Activated CD8-positive, alpha-beta memory T cell treated with anti-CD3 and anti-CD28 coated beads, Interleukin-2, amount 10 ng/mL, durations not matched to agents 7 days and 5 days (primary cell): ENCODE measurements at regions not wholly inside any gene's neighbourhood (a gene's known extent, or its start where the extent isn't known, plus 50 kb on each side); places are given as distances from the start of the nearest gene placed in this dataset.
"Not testable (repeated sequence)": the region's sequence is repeated elsewhere in the genome, so short reads cannot be mapped to it uniquely, and the experiment has no call there.

Source experiments
- ATAC-seq: fragments of 150-1000 bp; cut with Tn5 transposase; one replicate; pipeline ENCODE4 v1.10.0; 2021; ENCODE audit warnings: moderate library complexity
- CTCF ChIA-PET: fragments of 350-600 bp; sonication (Branson Sonifier 250); formaldehyde crosslinking; loops from one replicate; lab custom pipeline; 2021; ENCODE audit warnings: antibody characterized with exemption; lab: Charles Lee
- DNase-seq: peaks from one replicate; pipeline ENCODE4 v3.0.0-alpha.2; 2020
- H3K27ac Mint-ChIP-seq: one replicate; pipeline ENCODE4 v1.8.0; 2021; ENCODE audit warnings: mild to moderate bottlenecking, mixed read lengths
- H3K27me3 Mint-ChIP-seq: one replicate; pipeline ENCODE4 v1.8.0; 2021; ENCODE audit warnings: mixed read lengths
- H3K36me3 Mint-ChIP-seq: one replicate; pipeline ENCODE4 v1.8.0; 2021; ENCODE audit warnings: mild to moderate bottlenecking, mixed read lengths
- H3K4me1 Mint-ChIP-seq: one replicate; pipeline ENCODE4 v1.8.0; 2021; ENCODE audit warnings: mixed read lengths
- H3K4me3 Mint-ChIP-seq: one replicate; pipeline ENCODE4 v1.8.0; 2021; ENCODE audit warnings: mild to moderate bottlenecking, moderate library complexity, mixed read lengths
- H3K9me3 Mint-ChIP-seq: one replicate; pipeline ENCODE4 v1.8.0; 2022; ENCODE audit warnings: low read depth, mixed read lengths

DNA sequence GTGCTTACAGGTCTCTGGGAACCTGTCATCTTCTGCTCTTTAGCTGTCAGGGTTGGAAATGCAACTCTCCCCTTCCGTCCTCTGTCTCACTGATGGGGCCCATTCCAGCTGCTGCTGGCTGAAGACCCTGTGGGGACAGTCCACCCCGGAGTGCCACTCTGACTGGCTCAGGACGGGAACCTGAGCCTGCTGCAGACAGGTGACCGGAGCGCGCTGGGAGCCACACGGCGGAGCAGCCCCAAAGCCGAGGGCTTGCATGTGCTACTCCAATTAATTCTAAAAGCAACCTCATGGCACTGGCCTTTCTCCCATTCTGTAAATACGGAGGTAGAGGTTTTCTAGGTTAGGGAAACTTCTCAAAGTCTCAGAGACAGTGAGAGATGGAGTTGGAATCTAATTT lies 223.5 kb upstream of the PITRM1 start:
- CTCF ChIA-PET, result interaction anchor here (0.7 kb wide), 1 partner anchor 1357 kb away, joined by 3 read pairs; no protein-coding TSS in a partner anchor

DNA sequence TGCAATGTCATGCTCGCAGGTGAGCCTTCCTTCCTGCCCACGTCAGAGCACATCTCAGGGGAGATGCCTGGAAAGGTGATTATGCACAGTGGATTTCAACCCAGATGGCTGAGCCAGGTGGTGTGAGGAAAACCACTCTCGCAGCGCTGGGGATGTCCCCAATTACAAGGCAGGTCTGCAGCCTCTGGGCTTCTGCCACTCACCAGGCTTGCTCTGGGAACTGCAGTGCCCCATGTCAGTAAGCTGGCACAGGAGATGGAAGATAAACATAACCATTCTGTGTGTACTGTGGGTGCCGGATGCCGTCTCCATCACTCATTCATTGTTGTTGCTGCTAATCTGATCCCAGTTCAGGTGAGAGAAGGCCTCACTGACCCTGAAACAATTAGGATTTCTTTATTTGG lies 222.9 kb upstream of the PITRM1 start:
- peaks cover 4% of the 10 kb centered on the region for H3K4me1 Mint-ChIP-seq
- CTCF ChIA-PET, result no interaction called here
- DNase-seq (no peak), ATAC-seq (no peak)
- H3K36me3 Mint-ChIP-seq, result no peaks in the 10 kb centered on the region
- peaks cover 14% of the 10 kb centered on the region for H3K27me3 Mint-ChIP-seq
- peaks cover 2% of the 10 kb centered on the region for H3K9me3 Mint-ChIP-seq
- H3K4me3 Mint-ChIP-seq, result no peak overlapping the region
- no peak overlapping the region for H3K27ac Mint-ChIP-seq

More for the DNA sequence above, 223.5 kb upstream of the PITRM1 start:
- H3K9me3 Mint-ChIP-seq, result peaks cover 2% of the 10 kb centered on the region
- no peak overlapping the region for H3K27ac Mint-ChIP-seq
- H3K4me1 Mint-ChIP-seq, result peaks cover 4% of the 10 kb centered on the region
- no peaks in the 10 kb centered on the region for H3K36me3 Mint-ChIP-seq
- DNase-seq (no peak), ATAC-seq (no peak)
- no peak overlapping the region for H3K4me3 Mint-ChIP-seq
- peaks cover 14% of the 10 kb centered on the region for H3K27me3 Mint-ChIP-seq

- Mint-ChIP-seq H3K27ac (no peak overlapping the region), H3K9me3 (peaks cover 2% of the 10 kb centered on the region), H3K4me1 (peaks cover 4% of the 10 kb centered on the region), H3K27me3 (peaks cover 14% of the 10 kb centered on the region), H3K4me3 (no peak overlapping the region), H3K36me3 (no peaks in the 10 kb centered on the region)
- ATAC-seq (no peak), DNase-seq (no peak)
- CTCF ChIA-PET, result no interaction called here
These were observed 222.5 kb upstream of the PITRM1 start for GRCh38 chr10:3395041-3395440.

- peaks cover 2% of the 10 kb centered on the region for H3K9me3 Mint-ChIP-seq
- no peaks in the 10 kb centered on the region for H3K36me3 Mint-ChIP-seq
- no peak overlapping the region for H3K27ac Mint-ChIP-seq
- DNase-seq, result no peak
- ATAC-seq, result no peak
- H3K4me3 Mint-ChIP-seq, result no peak overlapping the region
- H3K27me3 Mint-ChIP-seq, result peaks cover 18% of the 10 kb centered on the region
- no peaks in the 10 kb centered on the region for H3K4me1 Mint-ChIP-seq
- CTCF ChIA-PET, result no interaction called here
These were observed 221.4 kb upstream of the PITRM1 start for GRCh38 chr10:3393958-3394357.

DNA sequence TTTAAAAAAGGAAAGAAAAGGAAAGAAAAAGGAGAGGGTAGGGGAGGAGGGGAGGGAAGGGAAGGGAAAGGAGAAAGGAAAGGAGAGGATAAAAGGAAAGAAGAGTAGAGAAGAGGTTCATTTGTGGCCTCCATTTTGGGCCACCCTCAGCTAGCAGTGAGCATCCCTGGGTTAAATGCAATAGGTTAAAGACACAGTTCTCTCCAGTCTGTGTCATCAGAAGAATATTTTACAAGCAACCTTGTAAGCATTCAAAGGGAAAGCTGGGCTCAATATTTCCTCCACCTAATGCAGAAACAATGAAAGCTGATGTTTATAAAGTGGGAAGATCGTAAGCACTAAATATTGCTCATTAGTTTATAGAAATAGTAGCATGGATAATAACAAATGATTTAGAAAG lies 219.1 kb upstream of the PITRM1 start:
- Mint-ChIP-seq H3K27ac (no peak overlapping the region), H3K27me3 (peaks cover 22% of the 10 kb centered on the region), H3K4me1 (no peaks in the 10 kb centered on the region), H3K4me3 (no peak overlapping the region), H3K9me3 (peaks cover 2% of the 10 kb centered on the region), H3K36me3 (no peaks in the 10 kb centered on the region)
- no peak for ATAC-seq
- DNase-seq, result no peak
- CTCF ChIA-PET, result no interaction called here

DNA sequence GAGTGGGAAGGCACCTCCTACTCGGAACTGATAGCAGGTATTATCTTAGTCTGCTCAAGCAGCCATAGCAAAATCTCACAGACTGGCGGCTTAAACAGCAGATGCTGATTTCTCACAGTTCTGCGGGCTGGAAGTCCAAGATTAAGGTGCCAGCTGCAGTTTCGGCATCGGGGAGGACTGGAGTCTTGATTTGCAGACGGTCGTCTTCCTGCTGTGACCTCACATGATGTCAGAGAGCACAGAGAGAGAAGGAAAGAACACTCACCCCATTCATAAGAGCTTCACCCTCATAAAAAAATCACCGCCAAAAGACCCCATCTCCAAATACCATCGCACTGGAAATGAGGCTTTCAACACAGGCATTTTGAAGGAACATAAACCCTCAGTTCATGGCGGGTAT lies 216.5 kb upstream of the PITRM1 start:
- CTCF ChIA-PET, result no interaction called here
- Mint-ChIP-seq H3K36me3 (peaks cover 2% of the 10 kb centered on the region), H3K27me3 (peaks cover 12% of the 10 kb centered on the region), H3K9me3 (peaks cover 6% of the 10 kb centered on the region), H3K4me1 (no peaks in the 10 kb centered on the region), H3K4me3 (no peak overlapping the region), H3K27ac (no peak overlapping the region)
- ATAC-seq (no peak), DNase-seq (no peak)

DNA sequence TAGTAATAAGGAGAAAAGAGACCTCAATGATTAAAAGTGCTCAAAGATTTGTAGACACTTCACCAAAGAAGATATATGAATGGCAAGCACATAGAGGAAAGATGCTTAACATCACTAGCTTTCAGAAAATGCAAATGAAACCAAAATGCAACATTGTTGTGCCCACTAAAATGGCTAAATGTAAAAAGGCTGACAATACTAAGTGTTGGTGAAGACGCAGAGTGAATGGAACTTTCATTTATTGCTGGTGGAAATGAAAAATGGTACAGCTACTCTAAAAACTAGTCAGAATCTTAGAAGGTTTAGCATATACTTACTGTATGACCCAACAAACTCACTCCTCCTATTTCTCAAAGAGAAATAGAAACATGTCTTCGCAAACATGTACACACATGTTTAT lies 212.9 kb upstream of the PITRM1 start:
- H3K27me3 Mint-ChIP-seq, result peaks cover 16% of the 10 kb centered on the region
- H3K4me3 Mint-ChIP-seq, result no peak overlapping the region
- ATAC-seq, result no peak
- H3K9me3 Mint-ChIP-seq, result peaks cover 6% of the 10 kb centered on the region
- CTCF ChIA-PET, result no interaction called here
- no peaks in the 10 kb centered on the region for H3K4me1 Mint-ChIP-seq
- DNase-seq, result no peak
- H3K27ac Mint-ChIP-seq, result no peak overlapping the region
- peaks cover 4% of the 10 kb centered on the region for H3K36me3 Mint-ChIP-seq

- no peak for DNase-seq
These were observed 209.5 kb upstream of the PITRM1 start for GRCh38 chr10:3382092-3382491.

DNA sequence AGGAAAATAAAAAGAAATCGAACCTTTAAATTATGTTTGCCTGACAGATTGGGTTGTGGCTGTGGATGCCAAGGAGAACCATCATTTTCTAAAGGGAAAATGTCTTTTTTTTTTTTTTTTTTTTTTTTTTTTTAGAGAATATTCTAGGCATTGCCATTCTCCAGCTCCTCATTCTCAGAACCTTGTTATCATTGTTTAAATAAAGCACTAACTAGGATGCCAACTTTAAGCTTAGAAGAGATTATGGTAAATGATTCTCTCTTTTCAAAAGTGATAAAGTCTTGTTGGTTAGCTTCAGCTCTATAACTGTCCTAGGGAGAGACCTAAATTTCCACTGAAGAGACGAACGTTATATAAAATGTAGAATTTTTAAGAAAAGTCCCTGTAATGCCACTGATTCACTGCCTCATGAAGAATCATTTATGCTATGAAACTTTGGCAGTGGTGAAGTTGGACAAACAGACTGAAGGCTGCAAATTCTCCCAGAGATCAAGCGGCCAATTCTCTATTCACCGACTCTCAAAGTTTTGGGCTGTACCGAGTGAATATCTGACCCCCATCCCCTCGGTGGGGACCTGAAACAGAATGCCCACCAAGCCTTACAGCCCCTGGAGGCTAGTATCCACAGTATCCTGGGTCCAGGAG lies 207.9 kb upstream of the PITRM1 start:
- Mint-ChIP-seq H3K27me3 (peaks cover 13% of the 10 kb centered on the region), H3K36me3 (peaks cover 4% of the 10 kb centered on the region), H3K4me3 (no peak overlapping the region), H3K4me1 (no peaks in the 10 kb centered on the region), H3K9me3 (peaks cover 4% of the 10 kb centered on the region), H3K27ac (no peak overlapping the region)
- ATAC-seq (no peak), DNase-seq (no peak)
- CTCF ChIA-PET, result interaction anchor here (1.6 kb wide), 1 partner anchor 38 kb away, joined by 3 read pairs; no protein-coding TSS in a partner anchor

More at GRCh38 chr10:3382092-3382491, 209.5 kb upstream of the PITRM1 start:
- no peak overlapping the region for H3K27ac Mint-ChIP-seq
- no peak overlapping the region for H3K4me3 Mint-ChIP-seq
- ATAC-seq, result no peak
- CTCF ChIA-PET, result no interaction called here
- peaks cover 4% of the 10 kb centered on the region for H3K36me3 Mint-ChIP-seq
- peaks cover 6% of the 10 kb centered on the region for H3K9me3 Mint-ChIP-seq
- H3K4me1 Mint-ChIP-seq, result no peaks in the 10 kb centered on the region
- H3K27me3 Mint-ChIP-seq, result peaks cover 7% of the 10 kb centered on the region

DNA sequence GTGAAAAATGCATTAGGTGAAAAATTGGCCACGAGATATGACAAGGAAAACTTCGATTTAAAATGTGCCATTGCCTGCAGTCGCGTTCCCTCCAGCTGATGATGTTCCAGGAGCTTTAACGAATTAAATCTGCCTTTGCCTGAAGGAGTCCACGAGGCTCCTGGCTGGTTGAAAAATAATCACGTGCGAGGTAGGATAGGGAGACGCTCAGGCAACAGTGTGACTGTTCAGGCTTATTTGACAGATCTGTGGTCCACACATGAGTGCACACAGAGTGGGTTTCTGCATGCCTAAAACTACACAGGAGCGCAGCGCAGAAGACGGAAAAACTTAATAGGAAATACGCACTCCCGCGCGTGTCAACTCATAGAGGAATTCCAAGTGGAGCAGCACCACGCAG lies 204.0 kb upstream of the PITRM1 start:
- no peak overlapping the region for H3K27ac Mint-ChIP-seq
- no peaks in the 10 kb centered on the region for H3K9me3 Mint-ChIP-seq
- DNase-seq (no peak), ATAC-seq (no peak)
- CTCF ChIA-PET, result no interaction called here
- H3K4me1 Mint-ChIP-seq, result no peaks in the 10 kb centered on the region
- no peaks in the 10 kb centered on the region for H3K36me3 Mint-ChIP-seq
- no peak overlapping the region for H3K4me3 Mint-ChIP-seq
- peaks cover 13% of the 10 kb centered on the region for H3K27me3 Mint-ChIP-seq

DNA sequence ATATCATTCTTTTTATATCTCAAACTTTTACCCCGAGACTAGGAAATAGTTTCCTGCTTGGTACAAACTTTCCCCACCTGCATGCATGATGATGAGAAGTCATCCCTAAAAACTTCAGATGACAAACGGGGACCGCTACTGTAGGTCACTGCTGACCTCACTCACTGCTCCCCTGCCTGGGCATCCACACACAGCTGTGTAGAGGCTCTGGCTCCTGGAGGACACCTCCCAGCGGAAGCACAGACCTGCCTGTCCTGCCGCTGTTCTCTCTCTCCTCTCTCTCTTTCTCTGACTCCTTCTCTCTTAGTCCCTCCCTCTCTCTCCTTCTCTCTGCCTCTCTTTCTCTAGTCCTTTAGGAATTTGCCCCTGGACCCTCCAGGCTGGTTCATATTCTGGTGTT lies 202.9 kb upstream of the PITRM1 start:
- Mint-ChIP-seq H3K36me3 (no peaks in the 10 kb centered on the region), H3K9me3 (no peaks in the 10 kb centered on the region), H3K4me1 (no peaks in the 10 kb centered on the region), H3K27ac (no peak overlapping the region), H3K4me3 (no peak overlapping the region), H3K27me3 (peaks cover 7% of the 10 kb centered on the region)
- no peak for ATAC-seq
- DNase-seq, result no peak
- CTCF ChIA-PET, result no interaction called here

DNA sequence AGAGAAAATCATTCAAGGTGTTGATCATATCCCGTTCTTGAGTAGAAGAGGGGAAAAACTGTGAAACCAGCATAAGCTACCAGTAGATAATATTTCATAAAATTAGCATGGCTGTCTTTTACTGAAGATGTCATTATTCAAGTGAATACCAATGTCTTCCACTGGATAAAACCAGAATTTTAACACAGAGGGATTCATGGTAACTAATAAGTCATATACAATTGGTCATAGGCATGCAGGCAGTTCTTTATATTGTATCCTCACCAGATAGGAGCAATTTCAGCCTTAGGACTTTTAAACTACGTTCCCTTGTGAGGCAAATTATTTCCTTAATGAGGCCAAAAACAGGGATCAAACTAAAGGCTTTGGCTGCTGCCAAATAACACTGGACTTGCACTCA lies 202.3 kb upstream of the PITRM1 start:
- peaks cover 7% of the 10 kb centered on the region for H3K27me3 Mint-ChIP-seq
- H3K36me3 Mint-ChIP-seq, result no peaks in the 10 kb centered on the region
- no peak overlapping the region for H3K27ac Mint-ChIP-seq
- DNase-seq, result no peak
- no peak overlapping the region for H3K4me3 Mint-ChIP-seq
- no peaks in the 10 kb centered on the region for H3K9me3 Mint-ChIP-seq
- no peak for ATAC-seq
- no peaks in the 10 kb centered on the region for H3K4me1 Mint-ChIP-seq
- CTCF ChIA-PET, result no interaction called here

DNA sequence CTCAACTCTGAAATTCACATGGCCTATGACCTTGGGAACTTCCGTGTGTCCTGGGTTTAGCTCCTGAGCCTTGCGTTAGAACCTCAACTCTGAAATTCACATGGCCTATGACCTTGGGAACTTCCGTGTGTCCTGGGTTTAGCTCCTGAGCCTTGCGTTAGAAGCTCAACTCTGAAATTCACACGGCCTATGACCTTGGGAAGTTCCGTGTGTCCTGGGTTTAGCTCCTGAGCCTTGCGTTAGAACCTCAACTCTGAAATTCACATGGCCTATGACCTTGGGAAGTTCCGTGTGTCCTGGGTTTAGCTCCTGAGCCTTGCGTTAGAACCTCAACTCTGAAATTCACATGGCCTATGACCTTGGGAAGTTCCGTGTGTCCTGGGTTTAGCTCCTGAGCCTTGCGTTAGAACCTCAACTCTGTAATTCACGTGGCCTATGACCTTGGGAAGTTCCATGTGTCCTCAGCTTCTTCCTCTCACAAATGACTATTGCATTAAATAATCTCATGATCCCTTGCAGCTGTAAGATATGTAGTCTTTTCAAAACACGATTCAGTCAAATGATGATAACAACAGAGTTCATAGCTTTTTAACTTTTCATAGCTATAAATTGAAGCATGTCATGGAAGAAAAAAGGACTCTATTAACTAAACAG lies 200.9 kb upstream of the PITRM1 start:
- H3K4me3 Mint-ChIP-seq, H3K27ac Mint-ChIP-seq, CTCF ChIA-PET, H3K9me3 Mint-ChIP-seq, H3K27me3 Mint-ChIP-seq, DNase-seq, H3K36me3 Mint-ChIP-seq, ATAC-seq, H3K4me1 Mint-ChIP-seq: not testable (repeated sequence)

DNA sequence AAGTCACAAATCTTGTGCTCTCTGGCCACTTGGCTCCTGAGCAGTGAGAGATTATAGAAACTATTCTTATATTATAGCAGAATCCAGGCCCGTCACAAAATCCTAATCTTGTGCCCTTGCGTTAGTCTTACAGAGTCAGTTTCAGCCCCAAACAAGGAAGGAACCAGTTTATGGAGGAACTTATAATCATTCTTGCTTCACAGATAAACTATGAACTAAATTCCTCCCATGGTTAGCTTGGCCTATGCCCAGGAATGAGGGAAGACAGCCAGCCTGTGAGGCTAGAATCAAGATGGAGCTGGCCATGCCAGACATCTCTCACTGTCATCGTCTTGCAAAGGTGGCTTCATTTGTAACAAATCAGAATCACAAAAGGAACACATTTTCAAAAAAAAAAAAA lies 199.7 kb upstream of the PITRM1 start:
- ATAC-seq (no peak), DNase-seq (no peak)
- Mint-ChIP-seq H3K4me1 (no peaks in the 10 kb centered on the region), H3K27ac (no peak overlapping the region), H3K36me3 (no peaks in the 10 kb centered on the region), H3K9me3 (no peaks in the 10 kb centered on the region), H3K27me3 (peaks cover 7% of the 10 kb centered on the region), H3K4me3 (no peak overlapping the region)
- CTCF ChIA-PET, result no interaction called here
